IMR-90 (cell line): ENCODE measurements at regions not wholly inside any gene's neighbourhood (a gene's known extent, or its start where the extent isn't known, plus 50 kb on each side); places are given as distances from the start of the nearest gene placed in this dataset.

ENCODE experiments used
- ATAC-seq: fragments of 200-7000 bp; cut with Tn5 transposase; 2 replicates; pipeline ENCODE4 v1.9.1; 2020; ENCODE audit warnings: low read depth, mild to moderate bottlenecking, moderate library complexity
- BruUV-seq: library from RNA; stranded (reverse); fragments of 400-500 nt; replicated peaks from 2 replicates; lab custom pipeline; 2021; lab: Mats Ljungman, UMichigan
- CTCF ChIA-PET: fragments of 300-600 bp; formaldehyde crosslinking; extraction: SDS; loops from one replicate; lab custom pipeline; 2021; ENCODE audit warnings: antibody characterized with exemption; lab: Yijun Ruan, JAX
- POLR2A ChIA-PET: fragments of 300-600 bp; sonication (Branson Sonifier 250); formaldehyde crosslinking; loops from one replicate; lab custom pipeline; 2022; ENCODE audit warnings: antibody characterized with exemption; ENCODE audit not compliant: unreplicated experiment; lab: Charles Lee
- DNase-seq: peaks from one replicate; pipeline ENCODE4 v3.0.0; 2013
- H2AFZ ChIP-seq: replicated peaks from 2 replicates; pipeline ENCODE3; 2013; ENCODE audit warnings: low read length, mild to moderate bottlenecking; ENCODE audit not compliant: poor library complexity
- H2AK5ac ChIP-seq: 2 replicates; pipeline ENCODE4 v1.6.1; 2013; ENCODE audit warnings: low read depth, low read length, inconsistent platforms
- H2AK9ac ChIP-seq: replicated peaks from 2 replicates; pipeline ENCODE3; 2013; ENCODE audit warnings: mild to moderate bottlenecking, low read depth, low read length, moderate library complexity; ENCODE audit not compliant: poor library complexity
- H2BK120ac ChIP-seq: 2 replicates; pipeline ENCODE4 v1.6.1; 2013; ENCODE audit warnings: low read depth, low read length, inconsistent platforms
- H2BK15ac ChIP-seq: 3 replicates; pipeline ENCODE4 v1.6.1; 2013; ENCODE audit warnings: low read depth, low read length, inconsistent platforms
- H2BK20ac ChIP-seq: 2 replicates; pipeline ENCODE4 v1.6.1; 2013; ENCODE audit warnings: low read depth, mild to moderate bottlenecking, inconsistent platforms, low read length, moderate library complexity
- H2BK5ac ChIP-seq: 2 replicates; pipeline ENCODE4 v1.6.1; 2013; ENCODE audit warnings: mild to moderate bottlenecking, low read depth, low read length, inconsistent platforms; ENCODE audit not compliant: poor library complexity, severe bottlenecking
- H3K14ac ChIP-seq: replicated peaks from 2 replicates; pipeline ENCODE4 v1.6.1; 2013; ENCODE audit warnings: low read depth, low read length, inconsistent platforms
- H3K18ac ChIP-seq: 2 replicates; pipeline ENCODE4 v1.6.1; 2013; ENCODE audit warnings: low read depth, low read length, control low read depth
- H3K23ac ChIP-seq: 2 replicates; pipeline ENCODE4 v1.6.1; 2013; ENCODE audit warnings: low read depth, low read length, inconsistent platforms
- H3K27ac ChIP-seq: 2 replicates; pipeline ENCODE4 v1.5.1; 2013; ENCODE audit warnings: mild to moderate bottlenecking, control low read depth, low read length; ENCODE audit not compliant: insufficient read depth
- H3K27me3 ChIP-seq: 2 replicates; pipeline ENCODE4 v1.6.1; 2013; ENCODE audit warnings: low read length; ENCODE audit not compliant: control insufficient read depth, insufficient read depth
- H3K36me3 ChIP-seq: 2 replicates; pipeline ENCODE4 v1.6.1; 2013; ENCODE audit warnings: low read length, mixed read lengths; ENCODE audit not compliant: control insufficient read depth, insufficient read depth
- H3K4ac ChIP-seq: 2 replicates; pipeline ENCODE4 v1.6.1; 2013; ENCODE audit warnings: low read depth, low read length, inconsistent platforms
- H3K4me1 ChIP-seq: 2 replicates; pipeline ENCODE4 v1.6.1; 2013; ENCODE audit warnings: low read length, mixed read lengths; ENCODE audit not compliant: control insufficient read depth, insufficient read depth
- H3K4me2 ChIP-seq: 2 replicates; pipeline ENCODE4 v1.6.1; 2013; ENCODE audit warnings: low read depth, mild to moderate bottlenecking, control low read depth, low read length, moderate library complexity
- H3K4me3 ChIP-seq: 2 replicates; pipeline ENCODE4 v1.5.1; 2013; ENCODE audit warnings: low read depth, mild to moderate bottlenecking, control low read depth, low read length, moderate library complexity; ENCODE audit not compliant: insufficient read depth
- H3K56ac ChIP-seq: 2 replicates; pipeline ENCODE4 v1.6.1; 2013; ENCODE audit warnings: low read length, inconsistent platforms; ENCODE audit not compliant: insufficient read depth; ENCODE audit errors: extremely low read depth
- H3K79me1 ChIP-seq, 2 experiments: 2 replicates each; pipeline ENCODE4 v1.6.1; 2013; ENCODE audit warnings: low read length in 2 of 2, inconsistent platforms in 1 of 2, low read depth in 1 of 2
- H3K9ac ChIP-seq: 2 replicates; pipeline ENCODE4 v1.6.1; 2013; ENCODE audit warnings: low read depth, low read length, control low read depth
- H3K9me1 ChIP-seq: 2 replicates; pipeline ENCODE4 v1.6.1; 2013; ENCODE audit warnings: low read length, inconsistent platforms; ENCODE audit not compliant: insufficient read depth
- H3K9me3 ChIP-seq: 2 replicates; pipeline ENCODE4 v1.6.1; 2013; ENCODE audit warnings: low read length; ENCODE audit not compliant: control insufficient read depth, insufficient read depth
- H4K20me1 ChIP-seq: 2 replicates; pipeline ENCODE4 v1.6.1; 2013; ENCODE audit warnings: low read length, inconsistent platforms; ENCODE audit not compliant: insufficient read depth
- H4K5ac ChIP-seq: 2 replicates; pipeline ENCODE4 v1.6.1; 2013; ENCODE audit warnings: mild to moderate bottlenecking, low read depth, low read length, control low read depth
- H4K8ac ChIP-seq, 2 experiments: 2 replicates each; pipeline ENCODE4 v1.6.1; 2013; ENCODE audit warnings: low read depth in 2 of 2, low read length in 2 of 2, control low read depth in 1 of 2, inconsistent platforms in 1 of 2
- H4K91ac ChIP-seq: 2 replicates; pipeline ENCODE4 v1.6.1; 2013; ENCODE audit warnings: low read depth, low read length, inconsistent platforms; ENCODE audit not compliant: insufficient read depth
- BHLHE40 ChIP-seq: fragments of 150-350 bp; IDR thresholded peaks from 2 replicates; pipeline ENCODE4 v1.6.1; 2016; ENCODE audit warnings: mild to moderate bottlenecking, low read depth, low read length
- CEBPB ChIP-seq: IDR thresholded peaks from 2 replicates; pipeline ENCODE4 v1.6.1; 2012; ENCODE audit warnings: low read depth, low read length, improper control_type of control experiment
- FOS ChIP-seq: fragments of 150-350 bp; IDR thresholded peaks from 2 replicates; pipeline ENCODE4 v1.6.1; 2016; ENCODE audit warnings: low read depth, low read length
- MAZ ChIP-seq: IDR thresholded peaks from 2 replicates; pipeline ENCODE4 v1.6.1; 2012; ENCODE audit warnings: low read depth, mild to moderate bottlenecking, low read length, improper control_type of control experiment, moderate library complexity, borderline replicate concordance
- MXI1 ChIP-seq: IDR thresholded peaks from 2 replicates; pipeline ENCODE4 v1.6.1; 2012; ENCODE audit warnings: low read depth, mild to moderate bottlenecking, low read length, moderate library complexity, borderline replicate concordance
- NFE2L2 ChIP-seq: fragments of 150-350 bp; IDR thresholded peaks from 2 replicates; pipeline ENCODE4 v1.6.1; 2016; ENCODE audit warnings: low read depth, mild to moderate bottlenecking, low read length
- POLR2A ChIP-seq: IDR thresholded peaks from 2 replicates; pipeline ENCODE4 v1.6.1; 2012; ENCODE audit warnings: mild to moderate bottlenecking, low read depth, low read length
- RAD21 ChIP-seq: IDR thresholded peaks from 2 replicates; pipeline ENCODE4 v1.6.1; 2012; ENCODE audit warnings: low read length, improper control_type of control experiment
- RCOR1 ChIP-seq: IDR thresholded peaks from 2 replicates; pipeline ENCODE4 v1.6.1; 2012; ENCODE audit warnings: mild to moderate bottlenecking, low read length, improper control_type of control experiment; ENCODE audit not compliant: insufficient replicate concordance
- RFX5 ChIP-seq: IDR thresholded peaks from 2 replicates; pipeline ENCODE4 v1.8.0; 2012; ENCODE audit warnings: low read depth, mild to moderate bottlenecking, low read length, moderate library complexity
- WGBS, 2 experiments: methylation state at CpG; one replicate each; pipeline versions ENCODE4 v1.1.5 to v1.1.7; 2013; ENCODE audit warnings: missing lambda C conversion rate in 2 of 2; ENCODE audit not compliant: insufficient read length in 1 of 2; ENCODE audit errors: extremely low coverage in 2 of 2; 5-methylcytosine and 5-hydroxymethylcytosine counted together
- dilution Hi-C: fragments of 300-500 bp; cut with HindIII; formaldehyde crosslinking; loops from one replicate; pipeline ENCODE4 v1.14.3; 2018; ENCODE audit warnings: low sequenced_read_pairs; ENCODE audit not compliant: unreplicated experiment
- in situ Hi-C: fragments of 300-500 bp; cut with MboI; formaldehyde crosslinking; loops from 3 replicates; pipeline ENCODE4 v1.14.3; 2019; ENCODE audit warnings: low sequenced_read_pairs, inconsistent platforms, mixed read lengths
- intact Hi-C: fragments of 100-400 bp; cut with micrococcal nuclease; formaldehyde crosslinking; loops from 2 replicates; pipeline ENCODE4 v1.10.0; 2022
- TF ChIP-seq, protein P1 (sequence below): conservative IDR thresholded peaks from 2 replicates; pipeline ENCODE4 v1.5.1; 2012; ENCODE audit warnings: mild to moderate bottlenecking, low read depth, low read length, improper control_type of control experiment
- TF ChIP-seq, protein P2 (sequence below): fragments of 150-350 bp; IDR thresholded peaks from 2 replicates; pipeline ENCODE4 v1.6.1; 2016; ENCODE audit warnings: low read depth, mild to moderate bottlenecking, low read length, moderate library complexity, borderline replicate concordance
- TF ChIP-seq, protein P3 (sequence below): fragments of 150-350 bp; IDR thresholded peaks from 2 replicates; pipeline ENCODE4 v1.6.1; 2017; ENCODE audit warnings: mild to moderate bottlenecking, antibody characterized with exemption, low read length, low read depth

DNA sequence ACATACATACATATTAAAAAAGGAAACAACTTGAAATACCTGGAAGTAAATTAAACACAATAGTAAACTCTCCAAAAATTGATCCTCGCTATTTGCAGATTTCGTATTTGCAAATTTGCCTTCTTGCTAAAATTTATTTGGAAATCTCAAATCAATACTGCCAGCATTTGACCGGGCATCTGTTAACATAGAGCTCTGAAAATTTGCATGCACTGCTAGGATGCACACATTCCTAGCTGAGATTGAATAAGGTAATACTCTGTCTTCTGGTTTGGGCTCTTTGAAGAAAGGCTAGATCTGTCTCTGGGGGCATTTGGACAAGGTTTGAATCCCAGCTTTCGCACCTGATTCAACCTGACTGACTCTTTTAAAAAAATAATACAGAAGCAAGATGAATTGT, 729.1 kb upstream of the MGAT4C start:
- no peak overlapping the region for H2BK15ac ChIP-seq
- H3K4me3 ChIP-seq: no peak overlapping the region
- dilution Hi-C loops: no loop called here
- no peak overlapping the region for H4K5ac ChIP-seq
- H2AFZ ChIP-seq: no peak overlapping the region
- no peaks in the 10 kb centered on the region for H4K20me1 ChIP-seq
- H3K79me1 ChIP-seq: no peaks in the 10 kb centered on the region
- CTCF ChIA-PET: interaction anchor here (0.5 kb wide), 1 partner anchor 11 kb away, joined by 3 read pairs; no protein-coding TSS in a partner anchor
- H3K4me1 ChIP-seq: no peaks in the 10 kb centered on the region
- no peaks in the 10 kb centered on the region for H3K9me1 ChIP-seq
- no peak overlapping the region for H2BK120ac ChIP-seq
- no peak overlapping the region for H2BK5ac ChIP-seq
- no peak overlapping the region for H2BK20ac ChIP-seq
- H4K91ac ChIP-seq: no peak overlapping the region
- no peaks in the 10 kb centered on the region for H3K9me3 ChIP-seq
- in situ Hi-C loops: no loop called here
- POLR2A ChIA-PET: no interaction called here
- no peak overlapping the region for H3K23ac ChIP-seq
- WGBS, 2 experiments: no CpG with 5 or more reads among the region's 4 CpGs
- DNase-seq (no peak), ATAC-seq (no peak)
- H3K4me2 ChIP-seq: no peak overlapping the region
- TF ChIP-seq, protein P1, sequence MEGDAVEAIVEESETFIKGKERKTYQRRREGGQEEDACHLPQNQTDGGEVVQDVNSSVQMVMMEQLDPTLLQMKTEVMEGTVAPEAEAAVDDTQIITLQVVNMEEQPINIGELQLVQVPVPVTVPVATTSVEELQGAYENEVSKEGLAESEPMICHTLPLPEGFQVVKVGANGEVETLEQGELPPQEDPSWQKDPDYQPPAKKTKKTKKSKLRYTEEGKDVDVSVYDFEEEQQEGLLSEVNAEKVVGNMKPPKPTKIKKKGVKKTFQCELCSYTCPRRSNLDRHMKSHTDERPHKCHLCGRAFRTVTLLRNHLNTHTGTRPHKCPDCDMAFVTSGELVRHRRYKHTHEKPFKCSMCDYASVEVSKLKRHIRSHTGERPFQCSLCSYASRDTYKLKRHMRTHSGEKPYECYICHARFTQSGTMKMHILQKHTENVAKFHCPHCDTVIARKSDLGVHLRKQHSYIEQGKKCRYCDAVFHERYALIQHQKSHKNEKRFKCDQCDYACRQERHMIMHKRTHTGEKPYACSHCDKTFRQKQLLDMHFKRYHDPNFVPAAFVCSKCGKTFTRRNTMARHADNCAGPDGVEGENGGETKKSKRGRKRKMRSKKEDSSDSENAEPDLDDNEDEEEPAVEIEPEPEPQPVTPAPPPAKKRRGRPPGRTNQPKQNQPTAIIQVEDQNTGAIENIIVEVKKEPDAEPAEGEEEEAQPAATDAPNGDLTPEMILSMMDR: no peak
- TF ChIP-seq, protein P2, sequence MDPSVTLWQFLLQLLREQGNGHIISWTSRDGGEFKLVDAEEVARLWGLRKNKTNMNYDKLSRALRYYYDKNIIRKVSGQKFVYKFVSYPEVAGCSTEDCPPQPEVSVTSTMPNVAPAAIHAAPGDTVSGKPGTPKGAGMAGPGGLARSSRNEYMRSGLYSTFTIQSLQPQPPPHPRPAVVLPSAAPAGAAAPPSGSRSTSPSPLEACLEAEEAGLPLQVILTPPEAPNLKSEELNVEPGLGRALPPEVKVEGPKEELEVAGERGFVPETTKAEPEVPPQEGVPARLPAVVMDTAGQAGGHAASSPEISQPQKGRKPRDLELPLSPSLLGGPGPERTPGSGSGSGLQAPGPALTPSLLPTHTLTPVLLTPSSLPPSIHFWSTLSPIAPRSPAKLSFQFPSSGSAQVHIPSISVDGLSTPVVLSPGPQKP: no peak
- TF ChIP-seq FOS: no peak
- TF ChIP-seq POLR2A: no peak
- no peak for TF ChIP-seq CEBPB
- no peak for TF ChIP-seq NFE2L2
- no peak for TF ChIP-seq RAD21
- TF ChIP-seq MAZ: no peak
- no peak for TF ChIP-seq BHLHE40
- no peak for TF ChIP-seq MXI1
- TF ChIP-seq, protein P3, sequence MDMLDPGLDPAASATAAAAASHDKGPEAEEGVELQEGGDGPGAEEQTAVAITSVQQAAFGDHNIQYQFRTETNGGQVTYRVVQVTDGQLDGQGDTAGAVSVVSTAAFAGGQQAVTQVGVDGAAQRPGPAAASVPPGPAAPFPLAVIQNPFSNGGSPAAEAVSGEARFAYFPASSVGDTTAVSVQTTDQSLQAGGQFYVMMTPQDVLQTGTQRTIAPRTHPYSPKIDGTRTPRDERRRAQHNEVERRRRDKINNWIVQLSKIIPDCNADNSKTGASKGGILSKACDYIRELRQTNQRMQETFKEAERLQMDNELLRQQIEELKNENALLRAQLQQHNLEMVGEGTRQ: no peak
- no peak for TF ChIP-seq RFX5
- TF ChIP-seq RCOR1: no peak
- H4K8ac ChIP-seq: no peak overlapping the region
- H3K27me3 ChIP-seq: no peaks in the 10 kb centered on the region
- no peak overlapping the region for H2AK5ac ChIP-seq
- H3K36me3 ChIP-seq: no peaks in the 10 kb centered on the region
- no peak overlapping the region for H3K27ac ChIP-seq
- no peak overlapping the region for H3K4ac ChIP-seq
- no peak overlapping the region for H3K14ac ChIP-seq
- intact Hi-C loops: no loop called here
- no TSS peak for BruUV-seq
- H3K9ac ChIP-seq: no peak overlapping the region
- no peak overlapping the region for H3K18ac ChIP-seq
- no peak overlapping the region for H3K56ac ChIP-seq
- no peak overlapping the region for H2AK9ac ChIP-seq
